ENCODE measurements at regions not wholly inside any gene's neighbourhood (a gene's known extent, or its start where the extent isn't known, plus 50 kb on each side); places are given as distances from the start of the nearest gene placed in this dataset.

DNA sequence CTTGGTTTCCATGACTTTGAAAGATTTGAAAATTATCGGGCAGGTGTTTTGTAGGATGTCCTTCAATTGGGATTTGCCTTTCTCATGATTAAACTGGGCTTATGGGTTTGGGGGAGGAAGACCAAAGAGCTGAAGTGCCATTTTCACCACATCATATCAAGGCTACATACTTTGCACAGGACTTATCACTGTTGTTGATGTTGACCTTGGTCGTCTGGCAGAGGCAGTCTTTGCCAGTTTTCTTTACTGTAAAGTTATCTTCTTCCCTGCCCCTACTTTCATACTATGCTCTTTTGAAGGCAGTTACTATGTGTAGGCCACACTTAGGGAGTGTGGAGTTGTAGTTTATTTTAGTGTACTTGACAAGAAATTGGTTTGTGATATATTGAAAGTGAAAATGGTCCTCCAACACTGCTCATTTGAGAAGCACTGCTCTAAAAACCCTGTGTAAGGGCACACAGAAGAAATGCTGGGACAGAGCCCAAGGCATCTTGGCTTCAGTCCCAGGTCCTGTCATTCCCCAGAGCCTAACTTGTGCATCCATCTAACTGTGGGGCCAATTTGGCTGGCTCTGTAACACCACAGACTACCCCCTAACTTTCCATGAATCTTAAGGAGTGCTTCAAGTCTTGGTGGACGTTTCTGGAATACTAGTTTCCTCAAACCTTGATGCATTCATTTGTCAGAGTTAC lies 384.9 kb downstream of the KCNRG start:
- DNase-seq, result no peak

DNA sequence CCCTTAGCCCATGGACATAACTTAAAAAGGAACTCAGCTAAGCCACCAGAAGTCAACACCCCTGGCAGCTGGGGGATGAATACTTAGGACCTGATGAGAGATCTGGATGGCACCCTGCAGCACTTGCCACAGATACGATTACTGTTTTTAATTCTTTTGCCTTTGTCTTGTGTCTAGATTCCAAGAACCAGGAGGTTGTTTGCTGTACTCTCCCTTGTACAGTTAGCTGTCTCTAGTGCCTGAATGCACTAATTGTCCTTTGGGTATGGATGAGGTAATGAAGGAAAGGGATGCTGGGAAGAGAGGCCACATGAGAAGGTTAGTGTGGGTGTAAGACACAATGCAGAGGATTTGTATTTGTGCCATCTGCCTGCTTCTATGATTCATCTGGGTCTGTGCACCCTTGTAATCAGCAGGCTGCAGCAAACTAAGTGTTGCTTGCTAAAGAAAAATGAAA lies 385.8 kb downstream of the KCNRG start:
- no peak for DNase-seq

DNA sequence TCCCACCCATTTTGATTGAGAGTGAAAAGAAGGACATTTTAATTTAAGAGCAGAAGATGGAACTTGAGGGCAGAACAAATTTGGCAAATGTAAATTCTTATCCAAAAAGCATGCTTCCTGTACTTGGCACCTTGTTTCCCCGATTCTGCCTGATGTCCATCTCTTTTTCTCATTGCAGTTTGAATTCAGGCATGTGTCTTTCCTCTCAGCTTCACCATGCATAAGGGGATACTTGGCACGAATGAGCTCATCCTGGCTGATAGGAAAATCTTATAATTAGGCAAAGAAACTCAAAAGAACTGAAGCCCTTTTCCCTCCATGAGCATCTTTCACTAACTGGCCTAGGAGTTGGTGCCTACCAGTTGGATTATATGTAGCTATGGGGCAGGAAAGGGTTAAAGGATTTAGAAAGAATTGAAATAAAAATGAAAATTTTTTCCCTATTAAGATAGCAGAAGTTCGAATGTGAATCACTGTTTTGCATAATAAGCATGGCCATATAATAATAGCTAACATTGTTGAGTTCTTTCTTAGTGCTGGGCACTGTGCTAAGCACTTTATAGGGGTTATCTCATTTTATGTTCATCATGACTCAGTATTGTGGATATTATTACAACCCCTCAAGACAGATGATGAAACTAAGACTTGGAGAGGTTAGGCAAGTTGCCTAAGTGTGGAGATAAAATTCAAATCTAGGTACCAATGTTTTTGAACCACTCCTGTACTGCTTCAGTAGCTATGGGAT lies 386.6 kb downstream of the KCNRG start:
- no peak for DNase-seq

DNA sequence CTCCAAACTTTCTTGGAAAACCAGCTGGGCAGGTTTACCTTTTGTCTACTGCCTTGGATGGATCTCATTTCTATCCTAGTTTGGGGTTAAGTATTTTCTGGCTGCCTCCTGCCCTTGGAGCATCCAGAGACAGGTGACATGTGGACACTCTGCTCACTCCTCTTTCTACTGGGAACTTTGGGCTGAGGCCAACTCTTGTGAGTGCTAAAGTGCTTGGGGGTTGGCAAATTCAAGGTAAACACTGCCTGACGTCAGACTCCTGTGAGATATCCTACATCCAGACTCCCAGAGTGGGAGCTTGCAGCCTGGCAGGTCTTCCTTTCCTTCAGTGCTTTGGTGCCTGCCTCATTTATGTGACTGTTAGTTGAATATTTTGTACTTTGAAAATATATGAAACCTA lies 388.1 kb downstream of the KCNRG start:
- DNase-seq, result no peak

- no peak for DNase-seq
Measured at GRCh38 chr13:50404116-50404515, 388.9 kb downstream of the KCNRG start.

DNA sequence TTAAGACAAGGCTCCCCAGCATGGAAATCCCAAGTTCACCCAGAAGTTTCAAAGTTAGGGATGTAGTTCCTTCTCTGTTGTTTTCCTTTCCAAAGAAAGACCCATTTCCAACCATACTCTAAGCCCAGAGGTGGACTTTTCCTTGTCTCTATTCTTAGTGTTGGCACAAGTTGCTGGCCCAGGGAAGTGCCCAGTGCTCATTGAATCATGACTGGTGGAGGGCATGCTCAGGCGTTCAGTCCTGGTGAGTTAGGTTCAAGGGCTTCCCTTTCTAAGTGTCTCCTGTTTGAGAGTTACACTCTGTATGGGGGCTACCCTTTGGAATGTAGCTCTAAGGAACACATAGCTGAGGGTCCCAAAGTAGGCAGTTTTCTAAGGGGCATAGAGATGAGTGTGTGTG lies 389.5 kb downstream of the KCNRG start:
- no peak for DNase-seq

GRCh38 chr13:50406831-50407230 lies 391.6 kb downstream of the KCNRG start:
- DNase-seq, result no peak

DNA sequence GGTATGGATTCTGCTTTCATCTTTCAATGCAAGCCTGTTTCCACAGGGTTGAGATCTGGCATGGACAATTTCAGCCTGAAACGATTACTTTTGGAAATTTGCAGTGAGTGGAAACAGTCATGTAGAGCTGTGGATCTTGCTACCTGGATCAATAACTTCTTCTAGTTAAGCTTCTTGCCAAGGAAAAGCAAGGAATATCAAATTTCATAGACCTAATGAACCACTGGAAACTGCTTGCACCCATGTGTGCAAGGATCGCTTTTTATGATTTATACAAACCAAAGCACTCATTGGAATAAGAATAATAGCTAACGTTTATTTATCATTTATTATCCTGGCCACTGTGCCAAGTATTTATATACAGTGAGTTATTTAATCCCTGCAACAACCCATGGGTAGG lies 392.8 kb downstream of the KCNRG start:
- DNase-seq, result no peak

DNA sequence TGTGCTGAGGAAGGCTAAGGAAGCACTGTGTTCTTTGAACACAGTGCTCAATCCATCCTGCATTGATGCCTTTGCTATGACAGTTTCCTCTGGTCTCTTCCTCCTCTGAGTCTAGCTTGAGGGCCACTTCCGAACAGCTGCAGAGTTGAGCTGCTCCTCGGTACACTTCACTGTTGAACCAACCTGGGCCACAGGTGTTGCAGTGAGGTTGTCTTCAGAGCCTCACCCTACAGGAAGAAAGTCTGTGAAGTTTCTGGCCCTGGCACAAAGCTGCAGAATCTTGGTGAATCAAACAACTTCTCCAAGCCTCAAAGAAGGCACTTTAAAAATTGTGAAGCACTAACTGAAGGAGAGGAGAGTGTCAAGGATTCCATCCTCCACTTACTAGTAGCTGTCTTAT lies 394.0 kb downstream of the KCNRG start:
- DNase-seq, result no peak

DNA sequence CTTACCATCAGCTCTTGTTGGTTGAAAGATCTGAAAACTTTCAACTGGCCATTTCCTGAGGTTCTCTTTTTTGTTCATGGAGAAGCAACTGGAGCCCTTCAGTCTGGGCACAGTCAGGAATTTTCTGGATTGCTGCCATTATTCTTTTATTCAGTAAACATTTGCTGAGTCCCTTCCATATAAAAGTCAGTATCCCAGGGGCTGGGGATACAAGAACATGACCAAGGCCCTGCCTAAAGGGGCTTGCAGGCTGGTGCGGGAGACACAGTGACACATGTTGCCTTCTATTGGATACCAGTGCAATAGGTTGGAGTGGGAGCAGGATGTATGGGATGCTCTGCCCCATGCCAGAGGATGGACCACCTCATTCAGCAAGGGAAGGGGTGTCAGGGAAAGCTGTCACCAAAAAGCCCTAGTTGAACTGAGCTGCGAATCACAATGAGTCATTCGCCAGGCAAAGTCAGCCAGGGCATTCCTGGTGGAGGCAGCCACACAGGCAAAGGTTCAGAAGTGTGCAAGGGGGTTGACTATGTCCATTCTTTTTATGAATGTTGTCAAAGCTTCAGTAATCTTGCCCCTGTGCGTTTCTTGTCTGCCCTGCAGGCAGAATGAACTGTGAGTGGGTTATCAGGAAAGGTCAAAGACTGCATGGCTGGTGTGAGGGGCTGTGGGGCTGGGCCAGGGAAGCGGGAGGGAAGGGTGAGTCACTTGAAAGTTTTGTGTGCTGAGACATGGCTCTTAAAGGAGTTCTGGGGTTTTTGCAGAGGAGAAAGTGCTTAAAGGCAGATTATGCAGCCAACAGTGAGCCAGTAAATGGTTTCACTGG lies 395.9 kb downstream of the KCNRG start:
- no peak for DNase-seq

GRCh38 chr13:50412046-50412617 lies 396.9 kb downstream of the KCNRG start:
- DNase-seq, result no peak

GRCh38 chr13:50414640-50415039 lies 399.4 kb downstream of the KCNRG start:
- DNase-seq, result no peak

GRCh38 chr13:50415428-50415827 lies 400.2 kb downstream of the KCNRG start:
- DNase-seq, result no peak

DNA sequence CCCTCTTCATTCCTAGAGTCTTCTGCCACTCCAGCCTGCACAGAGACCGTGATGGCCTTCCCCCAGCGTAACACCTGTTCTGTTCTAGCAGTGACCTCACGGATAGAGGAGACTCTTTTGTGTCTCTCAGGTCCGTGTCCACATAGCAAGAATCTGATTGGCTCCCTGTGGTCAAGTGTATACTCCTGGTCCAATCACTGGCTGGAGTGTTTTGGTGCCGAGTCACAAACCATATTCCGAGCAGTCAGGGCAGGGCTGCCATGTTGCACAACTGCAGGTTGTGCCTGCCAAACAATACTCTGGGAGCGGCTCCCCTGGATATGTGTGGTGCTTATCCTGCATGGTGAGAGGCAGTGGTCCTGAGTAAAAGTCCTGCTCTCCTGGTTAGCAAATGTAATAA lies 402.4 kb downstream of the KCNRG start:
- no peak for DNase-seq

DNA sequence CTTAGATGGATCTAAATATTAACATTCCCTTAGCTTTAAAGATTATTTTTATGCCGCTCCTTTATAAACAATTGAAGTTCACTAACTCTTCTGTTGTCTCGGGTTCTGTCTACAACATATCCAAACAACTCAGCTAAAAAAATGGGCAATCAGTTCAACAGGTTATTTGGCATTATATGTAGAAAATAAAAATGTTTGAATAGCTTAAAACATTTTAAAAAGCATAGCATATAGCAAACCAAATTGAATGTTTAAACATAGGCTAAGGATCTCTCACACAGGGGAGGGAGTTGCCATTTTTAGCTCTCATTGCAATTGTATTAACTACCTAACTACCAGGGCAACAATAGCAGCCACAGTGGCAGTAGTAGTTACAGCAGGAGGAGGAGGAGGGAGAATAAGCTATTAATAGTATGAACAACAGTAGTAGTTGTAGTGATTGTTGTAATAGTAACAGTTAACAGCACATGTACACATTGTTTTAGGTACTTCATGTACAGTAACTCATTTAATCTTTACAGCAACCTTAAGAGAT lies 404.2 kb downstream of the KCNRG start:
- DNase-seq, result no peak

- DNase-seq, result no peak
Measured at GRCh38 chr13:50419896-50420295, 404.7 kb downstream of the KCNRG start.

GRCh38 chr13:50420718-50421472 lies 405.7 kb downstream of the KCNRG start:
- no peak for DNase-seq

GRCh38 chr13:50421473-50422130 lies 406.4 kb downstream of the KCNRG start:
- no peak for DNase-seq

- no peak for DNase-seq
Measured at GRCh38 chr13:50422181-50423148, 407.2 kb downstream of the KCNRG start.

DNA sequence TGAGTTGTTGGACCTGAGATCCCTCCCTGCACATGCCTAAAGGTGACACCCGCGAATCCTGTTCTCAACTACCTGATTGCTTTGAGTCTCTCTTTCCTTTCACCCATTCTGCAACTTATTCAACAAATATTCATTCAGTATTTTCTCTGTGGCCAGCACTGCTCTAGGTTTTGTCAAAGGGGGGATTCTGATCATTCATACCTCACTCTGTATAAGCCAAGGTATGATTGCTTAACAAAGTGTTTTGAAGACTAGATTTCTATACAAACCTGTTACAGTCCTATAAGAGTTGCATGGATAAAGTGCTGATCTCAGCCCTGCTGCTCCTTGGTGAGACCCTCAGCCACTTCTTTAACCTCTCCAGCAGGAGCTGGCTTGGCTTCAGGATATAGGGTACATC lies 409.7 kb downstream of the KCNRG start:
- DNase-seq, result no peak

GRCh38 chr13:50425772-50426171 lies 410.5 kb downstream of the KCNRG start:
- DNase-seq, result no peak
